ENCODE measurements at regions not wholly inside any gene's neighbourhood (a gene's known extent, or its start where the extent isn't known, plus 50 kb on each side); places are given as distances from the start of the nearest gene placed in this dataset.

DNA sequence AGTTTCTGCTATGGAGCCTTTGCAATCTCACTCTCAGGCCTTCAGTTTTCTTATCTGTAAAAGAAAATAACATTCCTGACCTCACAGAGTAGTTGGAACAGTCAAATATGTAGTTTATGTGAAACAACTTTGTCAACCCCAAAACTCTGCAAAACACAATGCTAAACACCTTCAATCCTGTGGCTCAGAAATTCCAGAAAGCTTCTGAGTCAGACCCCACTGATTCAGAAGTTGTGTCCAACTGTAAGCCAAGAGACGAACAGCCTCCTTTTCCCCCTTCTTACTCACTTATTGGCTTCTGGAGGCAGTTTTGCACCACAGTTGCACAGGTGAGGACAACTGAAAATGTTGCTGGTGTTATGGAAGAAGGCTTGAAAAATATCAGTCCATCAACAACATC lies 52.9 kb downstream of the TMSB4Y start:
- DNase-seq: no peak

DNA sequence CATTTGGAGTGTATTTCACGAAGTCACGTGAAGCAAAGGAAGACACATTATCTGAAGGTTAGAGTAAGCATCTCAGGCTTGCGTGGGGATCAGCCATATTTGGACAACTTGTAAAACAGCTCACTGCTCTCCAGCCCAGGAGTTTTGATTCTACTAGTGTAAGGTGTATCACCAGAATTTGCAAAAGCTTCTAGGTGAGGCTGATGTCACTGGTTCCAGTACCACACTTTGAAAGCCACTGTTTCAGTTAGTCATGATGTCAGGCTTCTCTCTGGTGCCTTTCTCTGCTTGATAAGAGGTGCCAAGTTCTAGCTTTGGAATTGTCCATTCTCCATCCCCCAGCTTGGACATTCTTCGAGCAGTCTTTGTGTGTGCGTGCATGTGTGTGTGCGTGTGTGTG lies 62.3 kb downstream of the TMSB4Y start:
- H3K27me3 ChIP-seq: no peaks in the 10 kb centered on the region
- intact Hi-C loops (cut with DNase I): no loop called here
- no peak overlapping the region for H3K27ac ChIP-seq
- H3K4me3 ChIP-seq: no peak overlapping the region
- H3K4me1 ChIP-seq: no peaks in the 10 kb centered on the region
- no peak for TF ChIP-seq CTCF (IDR thresholded peaks at IDR 0.05)
- no peaks in the 10 kb centered on the region for H3K9me3 ChIP-seq
- DNase-seq (no peak), ATAC-seq (no peak)
- H3K36me3 ChIP-seq: no peaks in the 10 kb centered on the region

More for the DNA sequence above, 52.9 kb downstream of the TMSB4Y start:
- Histone ChIP-seq H3K9me3 (no peaks in the 10 kb centered on the region), H3K36me3 (no peaks in the 10 kb centered on the region), H3K4me1 (peaks cover 0 to 16% of the 10 kb centered on the region in 2 donors), H3K27ac (no peak overlapping the region), H3K27me3 (peaks cover 0 to 8% of the 10 kb centered on the region in 2 donors), H3K4me3 (no peak overlapping the region)
- intact Hi-C loops (cut with DNase I): no loop called here
- TF ChIP-seq CTCF (IDR thresholded peaks at IDR 0.05): no peak
- no peak for ATAC-seq

- intact Hi-C loops (cut with DNase I): no loop called here
These were observed 86.6 kb downstream of the TMSB4Y start for GRCh38 chrY:13790108-13790793.

DNA sequence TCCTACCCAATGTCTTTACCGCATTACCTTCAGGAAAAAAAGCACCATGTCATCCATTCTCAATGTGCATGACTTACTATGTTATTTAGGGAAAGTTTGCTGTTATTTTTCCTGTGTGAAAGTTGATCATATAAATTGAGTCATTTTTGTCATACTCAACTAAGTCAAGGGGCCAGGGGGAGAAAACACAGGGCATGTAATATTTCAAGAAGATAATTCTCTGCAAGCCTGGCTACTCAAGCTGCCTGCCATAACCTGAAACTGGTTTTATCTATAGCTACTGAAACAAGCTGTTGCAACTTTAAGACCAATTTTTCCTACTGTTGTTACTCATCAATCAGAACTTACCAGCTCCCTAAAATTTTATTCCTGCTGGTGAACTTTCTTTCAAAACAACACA lies 91.4 kb downstream of the TMSB4Y start:
- no peaks in the 10 kb centered on the region for H3K4me1 ChIP-seq
- DNase-seq: no peak
- H3K36me3 ChIP-seq: no peaks in the 10 kb centered on the region
- no peaks in the 10 kb centered on the region for H3K9me3 ChIP-seq
- no peaks in the 10 kb centered on the region for H3K27me3 ChIP-seq
- ATAC-seq: no peak
- H3K27ac ChIP-seq: no peak overlapping the region
- no peak for TF ChIP-seq CTCF (IDR thresholded peaks at IDR 0.05)
- intact Hi-C loops (cut with DNase I): no loop called here
- H3K4me3 ChIP-seq: no peak overlapping the region

More at GRCh38 chrY:13790108-13790793, 86.6 kb downstream of the TMSB4Y start:
- TF ChIP-seq CTCF (IDR thresholded peaks at IDR 0.05): no peak
- Histone ChIP-seq H3K36me3 (no peaks in the 10 kb centered on the region), H3K4me3 (no peak overlapping the region), H3K27ac (no peak overlapping the region), H3K9me3 (no peaks in the 10 kb centered on the region), H3K4me1 (no peaks in the 10 kb centered on the region), H3K27me3 (no peaks in the 10 kb centered on the region)
- DNase-seq (no peak), ATAC-seq (no peak)

GRCh38 chrY:13802828-13803227 lies 99.1 kb downstream of the TMSB4Y start:
- H3K4me3 ChIP-seq: no peak overlapping the region
- H3K4me1 ChIP-seq: no peaks in the 10 kb centered on the region
- ATAC-seq (no peak), DNase-seq (no peak)
- H3K9me3 ChIP-seq: no peaks in the 10 kb centered on the region
- no peak overlapping the region for H3K27ac ChIP-seq
- no peaks in the 10 kb centered on the region for H3K27me3 ChIP-seq
- intact Hi-C loops (cut with DNase I): no loop called here
- TF ChIP-seq CTCF (IDR thresholded peaks at IDR 0.05): no peak
- H3K36me3 ChIP-seq: no peaks in the 10 kb centered on the region

All from left lung (tissue), 4 donors.